Fibroblast of mammary gland (primary cell): ENCODE measurements at regions not wholly inside any gene's neighbourhood (a gene's known extent, or its start where the extent isn't known, plus 50 kb on each side); places are given as distances from the start of the nearest gene placed in this dataset.

Source experiments
- DNase-seq: peaks from one replicate; pipeline ENCODE4 v3.0.0-alpha.2; 2010; ENCODE audit warnings: low read depth
- H3K4me3 ChIP-seq: 2 replicates; pipeline ENCODE4 v1.5.1; 2011; ENCODE audit warnings: low read depth, mild to moderate bottlenecking, low read length, moderate library complexity; ENCODE audit not compliant: control insufficient read depth
- CTCF ChIP-seq: conservative IDR thresholded peaks from 2 replicates; pipeline ENCODE4 v1.5.1; 2011; ENCODE audit warnings: low read depth, low read length, inconsistent platforms; ENCODE audit not compliant: control insufficient read depth, insufficient read depth

- no peak for TF ChIP-seq CTCF
- DNase-seq = no peak
- H3K4me3 ChIP-seq = no peak overlapping the region
These were observed 59.5 kb upstream of the JDP2 start for GRCh38 chr14:75368333-75368732.

GRCh38 chr14:75369506-75369905 is 58.3 kb upstream of the JDP2 start:
- peak; percentile 18 for DNase-seq
- H3K4me3 ChIP-seq = no peak overlapping the region
- TF ChIP-seq CTCF = no peak

- no peak for TF ChIP-seq CTCF
- no peak for DNase-seq
These were observed 57.2 kb upstream of the JDP2 start for GRCh38 chr14:75370416-75371205.

GRCh38 chr14:75371297-75371696 is 56.5 kb upstream of the JDP2 start:
- DNase-seq = no peak
- TF ChIP-seq CTCF = no peak
- H3K4me3 ChIP-seq = no peak overlapping the region

More at GRCh38 chr14:75370416-75371205, 57.2 kb upstream of the JDP2 start:
- H3K4me3 ChIP-seq = no peak overlapping the region

- no peak for TF ChIP-seq CTCF
- H3K4me3 ChIP-seq = no peak overlapping the region
- DNase-seq = no peak
These were observed 55.6 kb upstream of the JDP2 start for GRCh38 chr14:75372260-75372659.

- H3K4me3 ChIP-seq = no peak overlapping the region
- TF ChIP-seq CTCF = no peak
- DNase-seq = no peak
These were observed 54.7 kb upstream of the JDP2 start for GRCh38 chr14:75373133-75373532.
